ENCODE measurements at regions not wholly inside any gene's neighbourhood (a gene's known extent, or its start where the extent isn't known, plus 50 kb on each side); places are given as distances from the start of the nearest gene placed in this dataset.

DNA sequence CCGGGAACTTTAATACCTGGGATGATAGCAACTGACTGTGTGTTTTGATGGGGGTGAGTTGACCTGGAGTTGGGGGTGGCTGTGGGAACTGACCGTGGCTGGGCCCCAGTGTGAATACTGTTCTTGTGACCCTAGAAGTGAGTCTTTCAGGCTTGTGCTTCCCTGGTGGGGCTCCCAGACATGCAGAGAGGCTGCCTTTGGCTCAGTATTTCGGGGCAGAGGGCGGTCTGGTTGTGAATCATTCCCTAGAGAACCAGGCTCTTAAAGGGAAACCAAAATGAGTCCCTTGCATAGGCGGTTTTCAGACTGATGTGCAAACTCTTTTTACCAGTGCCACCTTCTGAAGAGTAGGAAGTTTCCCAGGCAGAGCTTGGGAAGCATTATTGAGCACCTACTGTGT lies 132.1 kb downstream of the MACROH2A1 start:
- Histone ChIP-seq H3K27me3 (ENCODE audit: insufficient read depth) (no peaks in the 10 kb centered on the region), H3K9ac (no peak overlapping the region), H3F3A (replicated peaks; ENCODE audit: insufficient read depth) (no peaks in the 10 kb centered on the region), H2AFZ (ENCODE audit: low read depth) (no peak overlapping the region), H3K79me2 (ENCODE audit: insufficient read depth) (no peaks in the 10 kb centered on the region), H3K4me1 (ENCODE audit: control insufficient read depth in 1 of 2, insufficient read depth in 2 of 2, low read depth in 1 of 2, low read length in 1 of 2) (peaks cover 2 to 29% of the 10 kb centered on the region in 2 experiments; a peak in 3 of 4 replicates), H4K20me1 (ENCODE audit: insufficient read depth) (no peaks in the 10 kb centered on the region), H3K4me3 (ENCODE audit: low read depth in 2 of 2, low read length in 1 of 2) (no peak overlapping the region), H3K27ac (ENCODE audit: low read depth in 2 of 2, low read length in 1 of 2) (no peak overlapping the region), H3K9me3 (0 out of 2 replicates have a peak, but pooled peaks cover 2% of the 10 kb centered on the region), H3K9me2 (no peaks in the 10 kb centered on the region), H3K4me2 (no peak overlapping the region), H3K36me3 (replicated peaks in 1 of 2; ENCODE audit: control insufficient read depth in 1 of 2, insufficient read depth in 2 of 2, low read length in 1 of 2) (no peaks in the 10 kb centered on the region)
- TF ChIP-seq, protein P1, sequence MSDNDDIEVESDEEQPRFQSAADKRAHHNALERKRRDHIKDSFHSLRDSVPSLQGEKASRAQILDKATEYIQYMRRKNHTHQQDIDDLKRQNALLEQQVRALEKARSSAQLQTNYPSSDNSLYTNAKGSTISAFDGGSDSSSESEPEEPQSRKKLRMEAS (IDR thresholded peaks at IDR 0.05; ENCODE audit: low read depth), result no peak
- TF ChIP-seq, protein P2, sequence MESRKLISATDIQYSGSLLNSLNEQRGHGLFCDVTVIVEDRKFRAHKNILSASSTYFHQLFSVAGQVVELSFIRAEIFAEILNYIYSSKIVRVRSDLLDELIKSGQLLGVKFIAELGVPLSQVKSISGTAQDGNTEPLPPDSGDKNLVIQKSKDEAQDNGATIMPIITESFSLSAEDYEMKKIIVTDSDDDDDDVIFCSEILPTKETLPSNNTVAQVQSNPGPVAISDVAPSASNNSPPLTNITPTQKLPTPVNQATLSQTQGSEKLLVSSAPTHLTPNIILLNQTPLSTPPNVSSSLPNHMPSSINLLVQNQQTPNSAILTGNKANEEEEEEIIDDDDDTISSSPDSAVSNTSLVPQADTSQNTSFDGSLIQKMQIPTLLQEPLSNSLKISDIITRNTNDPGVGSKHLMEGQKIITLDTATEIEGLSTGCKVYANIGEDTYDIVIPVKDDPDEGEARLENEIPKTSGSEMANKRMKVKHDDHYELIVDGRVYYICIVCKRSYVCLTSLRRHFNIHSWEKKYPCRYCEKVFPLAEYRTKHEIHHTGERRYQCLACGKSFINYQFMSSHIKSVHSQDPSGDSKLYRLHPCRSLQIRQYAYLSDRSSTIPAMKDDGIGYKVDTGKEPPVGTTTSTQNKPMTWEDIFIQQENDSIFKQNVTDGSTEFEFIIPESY (IDR thresholded peaks at IDR 0.05; ENCODE audit: borderline replicate concordance, low read depth), result no peak
- TF ChIP-seq JUND (IDR thresholded peaks at IDR 0.05) (no peak), EP300 (IDR thresholded peaks at IDR 0.05; ENCODE audit: borderline replicate concordance in 1 of 2, low read depth in 1 of 2, low read length in 1 of 2) (no peak)
- DNase-seq, result no peak
- 86% methylated on average over 3 of the region's 5 CpGs for WGBS (ENCODE audit: low lambda C conversion rate)
- ChIA-PET CTCF (no interaction called here), POLR2A (no interaction called here)

DNA sequence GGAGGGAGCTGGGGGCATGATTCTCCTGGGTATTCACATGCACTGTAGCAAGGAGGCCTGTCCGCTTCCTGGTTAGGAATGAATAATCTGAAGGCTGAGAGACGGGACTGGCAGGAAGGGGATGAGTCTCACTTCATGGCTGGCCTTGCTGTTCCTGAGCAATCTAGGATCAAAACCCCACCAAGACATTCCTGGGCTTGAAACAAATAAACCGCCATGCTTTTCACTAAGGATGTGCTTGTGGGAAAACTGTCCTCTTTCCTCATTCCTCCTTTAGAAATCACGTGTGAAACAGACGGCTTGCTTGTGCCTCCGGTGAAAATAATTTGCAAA lies 132.8 kb downstream of the MACROH2A1 start:
- H3F3A ChIP-seq (replicated peaks; ENCODE audit: insufficient read depth), result no peaks in the 10 kb centered on the region
- POLR2A ChIA-PET, result no interaction called here
- H3K9ac ChIP-seq, result no peak overlapping the region
- H3K27me3 ChIP-seq (ENCODE audit: insufficient read depth), result no peaks in the 10 kb centered on the region
- H4K20me1 ChIP-seq (ENCODE audit: insufficient read depth), result no peaks in the 10 kb centered on the region
- DNase-seq, result no peak
- 93% methylated on average over 6 of the region's 6 CpGs for WGBS (ENCODE audit: low lambda C conversion rate)
- H3K36me3 ChIP-seq (replicated peaks in 1 of 2; ENCODE audit: control insufficient read depth in 1 of 2, insufficient read depth in 2 of 2, low read length in 1 of 2), result no peaks in the 10 kb centered on the region
- H3K79me2 ChIP-seq (ENCODE audit: insufficient read depth), result no peaks in the 10 kb centered on the region
- peaks cover 2 to 29% of the 10 kb centered on the region in 2 experiments; a peak in 3 of 4 replicates for H3K4me1 ChIP-seq (ENCODE audit: control insufficient read depth in 1 of 2, insufficient read depth in 2 of 2, low read depth in 1 of 2, low read length in 1 of 2)
- 0 out of 2 replicates have a peak, but pooled peaks cover 4% of the 10 kb centered on the region for H3K9me3 ChIP-seq
- no peak overlapping the region for H3K27ac ChIP-seq (ENCODE audit: low read depth in 2 of 2, low read length in 1 of 2)
- H3K4me3 ChIP-seq (ENCODE audit: low read depth in 2 of 2, low read length in 1 of 2), result no peak overlapping the region
- H2AFZ ChIP-seq (ENCODE audit: low read depth), result peak overlapping the region; percentile 57; the same call in 1 of the 2 replicates
- CTCF ChIA-PET, result interaction anchor here (0.6 kb wide), 1 partner anchor 56 kb away, joined by 3 read pairs; no protein-coding TSS in a partner anchor
- no peaks in the 10 kb centered on the region for H3K9me2 ChIP-seq
- no peak overlapping the region for H3K4me2 ChIP-seq
- no peak for TF ChIP-seq FOXJ3 (CRISPR knock-in tag; IDR thresholded peaks at IDR 0.05)
- TF ChIP-seq, protein P3, sequence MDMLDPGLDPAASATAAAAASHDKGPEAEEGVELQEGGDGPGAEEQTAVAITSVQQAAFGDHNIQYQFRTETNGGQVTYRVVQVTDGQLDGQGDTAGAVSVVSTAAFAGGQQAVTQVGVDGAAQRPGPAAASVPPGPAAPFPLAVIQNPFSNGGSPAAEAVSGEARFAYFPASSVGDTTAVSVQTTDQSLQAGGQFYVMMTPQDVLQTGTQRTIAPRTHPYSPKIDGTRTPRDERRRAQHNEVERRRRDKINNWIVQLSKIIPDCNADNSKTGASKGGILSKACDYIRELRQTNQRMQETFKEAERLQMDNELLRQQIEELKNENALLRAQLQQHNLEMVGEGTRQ (IDR thresholded peaks at IDR 0.05; ENCODE audit: borderline replicate concordance, low read depth, low read length), result no peak
- TF ChIP-seq MEF2A (IDR thresholded peaks at IDR 0.05; ENCODE audit: borderline replicate concordance, low read depth), result no peak
- no peak for TF ChIP-seq RAD21 (IDR thresholded peaks at IDR 0.05; ENCODE audit: low read length)
- no peak for TF ChIP-seq GATA2 (CRISPR knock-in tag; IDR thresholded peaks at IDR 0.05)
- TF ChIP-seq, protein P2 (IDR thresholded peaks at IDR 0.05; ENCODE audit: borderline replicate concordance, low read depth), result no peak
- TF ChIP-seq, protein P4, sequence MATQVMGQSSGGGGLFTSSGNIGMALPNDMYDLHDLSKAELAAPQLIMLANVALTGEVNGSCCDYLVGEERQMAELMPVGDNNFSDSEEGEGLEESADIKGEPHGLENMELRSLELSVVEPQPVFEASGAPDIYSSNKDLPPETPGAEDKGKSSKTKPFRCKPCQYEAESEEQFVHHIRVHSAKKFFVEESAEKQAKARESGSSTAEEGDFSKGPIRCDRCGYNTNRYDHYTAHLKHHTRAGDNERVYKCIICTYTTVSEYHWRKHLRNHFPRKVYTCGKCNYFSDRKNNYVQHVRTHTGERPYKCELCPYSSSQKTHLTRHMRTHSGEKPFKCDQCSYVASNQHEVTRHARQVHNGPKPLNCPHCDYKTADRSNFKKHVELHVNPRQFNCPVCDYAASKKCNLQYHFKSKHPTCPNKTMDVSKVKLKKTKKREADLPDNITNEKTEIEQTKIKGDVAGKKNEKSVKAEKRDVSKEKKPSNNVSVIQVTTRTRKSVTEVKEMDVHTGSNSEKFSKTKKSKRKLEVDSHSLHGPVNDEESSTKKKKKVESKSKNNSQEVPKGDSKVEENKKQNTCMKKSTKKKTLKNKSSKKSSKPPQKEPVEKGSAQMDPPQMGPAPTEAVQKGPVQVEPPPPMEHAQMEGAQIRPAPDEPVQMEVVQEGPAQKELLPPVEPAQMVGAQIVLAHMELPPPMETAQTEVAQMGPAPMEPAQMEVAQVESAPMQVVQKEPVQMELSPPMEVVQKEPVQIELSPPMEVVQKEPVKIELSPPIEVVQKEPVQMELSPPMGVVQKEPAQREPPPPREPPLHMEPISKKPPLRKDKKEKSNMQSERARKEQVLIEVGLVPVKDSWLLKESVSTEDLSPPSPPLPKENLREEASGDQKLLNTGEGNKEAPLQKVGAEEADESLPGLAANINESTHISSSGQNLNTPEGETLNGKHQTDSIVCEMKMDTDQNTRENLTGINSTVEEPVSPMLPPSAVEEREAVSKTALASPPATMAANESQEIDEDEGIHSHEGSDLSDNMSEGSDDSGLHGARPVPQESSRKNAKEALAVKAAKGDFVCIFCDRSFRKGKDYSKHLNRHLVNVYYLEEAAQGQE (IDR thresholded peaks at IDR 0.05; ENCODE audit: low read depth, low read length), result no peak
- TF ChIP-seq FOXM1 (IDR thresholded peaks at IDR 0.05; ENCODE audit: low read depth), result no peak
- no peak for TF ChIP-seq JUND (IDR thresholded peaks at IDR 0.05)
- TF ChIP-seq YY1 (IDR thresholded peaks at IDR 0.05; ENCODE audit: low read depth), result no peak
- no peak for TF ChIP-seq FOSL2 (IDR thresholded peaks at IDR 0.05; ENCODE audit: borderline replicate concordance, low read depth)
- no peak for TF ChIP-seq RCOR1 (IDR thresholded peaks at IDR 0.05; ENCODE audit: low read length)
- no peak for TF ChIP-seq EZH2phosphoT487 (IDR thresholded peaks at IDR 0.05; ENCODE audit: borderline replicate concordance, low read depth)
- TF ChIP-seq, protein P5, sequence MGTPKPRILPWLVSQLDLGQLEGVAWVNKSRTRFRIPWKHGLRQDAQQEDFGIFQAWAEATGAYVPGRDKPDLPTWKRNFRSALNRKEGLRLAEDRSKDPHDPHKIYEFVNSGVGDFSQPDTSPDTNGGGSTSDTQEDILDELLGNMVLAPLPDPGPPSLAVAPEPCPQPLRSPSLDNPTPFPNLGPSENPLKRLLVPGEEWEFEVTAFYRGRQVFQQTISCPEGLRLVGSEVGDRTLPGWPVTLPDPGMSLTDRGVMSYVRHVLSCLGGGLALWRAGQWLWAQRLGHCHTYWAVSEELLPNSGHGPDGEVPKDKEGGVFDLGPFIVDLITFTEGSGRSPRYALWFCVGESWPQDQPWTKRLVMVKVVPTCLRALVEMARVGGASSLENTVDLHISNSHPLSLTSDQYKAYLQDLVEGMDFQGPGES (IDR thresholded peaks at IDR 0.05; ENCODE audit: low read depth, low read length), result no peak
- TF ChIP-seq POLR2AphosphoS5 (IDR thresholded peaks at IDR 0.05; ENCODE audit: low read depth, low read length), result no peak
- no peak for TF ChIP-seq TEAD4 (IDR thresholded peaks at IDR 0.05; ENCODE audit: borderline replicate concordance, insufficient read depth)
